ENCODE measurements at regions not wholly inside any gene's neighbourhood (a gene's known extent, or its start where the extent isn't known, plus 50 kb on each side); places are given as distances from the start of the nearest gene placed in this dataset.

GRCh38 chr6:165782134-165782533, 119.1 kb upstream of the PDE10A start:
- TF ChIP-seq CTCF (IDR thresholded peaks at IDR 0.05) (no peak), EZH2 (IDR thresholded peaks at IDR 0.05; ENCODE audit: borderline replicate concordance, insufficient read depth, low read depth, low read length, poor library complexity, severe bottlenecking) (no peak)
- CTCF ChIA-PET = no interaction called here
- Histone ChIP-seq H3K9ac (ENCODE audit: low read length) (no peak overlapping the region), H3K4me3 (ENCODE audit: control extremely low read depth in 1 of 5, extremely low read depth in 1 of 5, insufficient read depth in 1 of 5, low read depth in 2 of 5, low read length in 4 of 5) (no peak overlapping the region), H3K4me1 (ENCODE audit: control insufficient read depth in 2 of 2, insufficient read depth in 2 of 2, low read length in 2 of 2) (no peaks in the 10 kb centered on the region), H3K9me3 (ENCODE audit: control extremely low read depth in 1 of 3, control insufficient read depth in 2 of 3, insufficient read depth in 1 of 3, low read length in 2 of 3) (no peaks in the 10 kb centered on the region), H3K36me3 (replicated peaks in 1 of 2; ENCODE audit: control extremely low read depth in 1 of 2, control insufficient read depth in 1 of 2, extremely low read depth in 1 of 2, insufficient read depth in 2 of 2, low read length in 1 of 2) (no peaks in the 10 kb centered on the region), H3K79me2 (ENCODE audit: control insufficient read depth, insufficient read depth, low read length) (no peaks in the 10 kb centered on the region), H3K27ac (ENCODE audit: low read length in 2 of 2) (no peak overlapping the region), H4K20me1 (ENCODE audit: control insufficient read depth, insufficient read depth, low read length, poor library complexity, severe bottlenecking) (no peaks in the 10 kb centered on the region), H3K4me2 (replicated peaks; ENCODE audit: low read depth, low read length, poor library complexity, severe bottlenecking) (no peak overlapping the region), H2AFZ (ENCODE audit: insufficient read depth, low read depth, low read length, poor library complexity, severe bottlenecking) (no peak overlapping the region), H3K27me3 (replicated peaks in 1 of 4; ENCODE audit: control extremely low read depth in 1 of 4, control insufficient read depth in 3 of 4, insufficient read depth in 4 of 4, low read length in 3 of 4) (no peaks in the 10 kb centered on the region)
- intact Hi-C loops (cut with micrococcal nuclease) = no loop called here
- Mint-ChIP-seq H3K4me3 (no peak overlapping the region), H3K27me3 (peaks cover 16% of the 10 kb centered on the region), H3K9me3 (ENCODE audit: insufficient read depth) (no peaks in the 10 kb centered on the region), H3K27ac (no peak overlapping the region), H3K4me1 (no peaks in the 10 kb centered on the region)
- POLR2A ChIA-PET = no interaction called here
- no peak for DNase-seq
- ATAC-seq (ENCODE audit: low read depth) = no peak
- 83% methylated on average over 4 of the region's 8 CpGs for WGBS (ENCODE audit: insufficient coverage)

GRCh38 chr6:165777680-165778079, 114.6 kb upstream of the PDE10A start:
- Histone ChIP-seq H3K27me3 (replicated peaks in 1 of 4; ENCODE audit: control extremely low read depth in 1 of 4, control insufficient read depth in 3 of 4, insufficient read depth in 4 of 4, low read length in 3 of 4) (peaks cover 0 to 6% (median 4%) of the 10 kb centered on the region in 4 experiments), H4K20me1 (ENCODE audit: control insufficient read depth, insufficient read depth, low read length, poor library complexity, severe bottlenecking) (no peaks in the 10 kb centered on the region), H3K4me3 (ENCODE audit: control extremely low read depth in 1 of 5, extremely low read depth in 1 of 5, insufficient read depth in 1 of 5, low read depth in 2 of 5, low read length in 4 of 5) (no peak overlapping the region), H3K9me3 (ENCODE audit: control extremely low read depth in 1 of 3, control insufficient read depth in 2 of 3, insufficient read depth in 1 of 3, low read length in 2 of 3) (no peaks in the 10 kb centered on the region), H3K79me2 (ENCODE audit: control insufficient read depth, insufficient read depth, low read length) (no peaks in the 10 kb centered on the region), H3K4me2 (replicated peaks; ENCODE audit: low read depth, low read length, poor library complexity, severe bottlenecking) (no peak overlapping the region), H3K27ac (ENCODE audit: low read length in 2 of 2) (no peak overlapping the region), H3K4me1 (ENCODE audit: control insufficient read depth in 2 of 2, insufficient read depth in 2 of 2, low read length in 2 of 2) (no peaks in the 10 kb centered on the region), H3K9ac (ENCODE audit: low read length) (no peak overlapping the region), H2AFZ (ENCODE audit: insufficient read depth, low read depth, low read length, poor library complexity, severe bottlenecking) (no peak overlapping the region), H3K36me3 (replicated peaks in 1 of 2; ENCODE audit: control extremely low read depth in 1 of 2, control insufficient read depth in 1 of 2, extremely low read depth in 1 of 2, insufficient read depth in 2 of 2, low read length in 1 of 2) (no peaks in the 10 kb centered on the region)
- Mint-ChIP-seq H3K4me1 (no peaks in the 10 kb centered on the region), H3K27me3 (peaks cover 16% of the 10 kb centered on the region), H3K4me3 (no peak overlapping the region), H3K9me3 (ENCODE audit: insufficient read depth) (no peaks in the 10 kb centered on the region), H3K27ac (no peak overlapping the region)
- ATAC-seq (ENCODE audit: low read depth) = no peak
- CTCF ChIA-PET = no interaction called here
- intact Hi-C loops (cut with micrococcal nuclease) = no loop called here
- POLR2A ChIA-PET = no interaction called here
- no peak for DNase-seq
- TF ChIP-seq EZH2 (IDR thresholded peaks at IDR 0.05; ENCODE audit: borderline replicate concordance, insufficient read depth, low read depth, low read length, poor library complexity, severe bottlenecking) (no peak), CTCF (IDR thresholded peaks at IDR 0.05) (no peak)
- 93% methylated on average over 3 of the region's 3 CpGs for WGBS (ENCODE audit: insufficient coverage)

All from B cell (primary cell).